ENCODE measurements at regions not wholly inside any gene's neighbourhood (a gene's known extent, or its start where the extent isn't known, plus 50 kb on each side); places are given as distances from the start of the nearest gene placed in this dataset.

GRCh38 chr2:3075316-3075990, 302.2 kb downstream of the EIPR1 start:
- ChIA-PET RAD21 (ENCODE audit: low non-redundant PET in 1 of 2, low total read pairs in 2 of 2, uncharacterized antibody in 2 of 2, unreplicated experiment in 2 of 2) (no interaction called here), CTCF (no interaction called here), POLR2A (no interaction called here)
- no peak overlapping the region for H3K4me2 ChIP-seq (ENCODE audit: low read length)
- ATAC-seq: no peak
- no peaks in the 10 kb centered on the region for H3K36me3 ChIP-seq (ENCODE audit: control insufficient read depth in 1 of 2, insufficient read depth in 2 of 2, low read length in 2 of 2)
- no peaks in the 10 kb centered on the region for H3K4me1 ChIP-seq (ENCODE audit: control insufficient read depth in 1 of 2, insufficient read depth in 2 of 2, low read length in 2 of 2)
- no peaks in the 10 kb centered on the region for H3K9me3 ChIP-seq (ENCODE audit: control insufficient read depth in 1 of 2, insufficient read depth in 1 of 2, low read depth in 1 of 2, low read length in 2 of 2)
- H4K20me1 ChIP-seq (ENCODE audit: insufficient read depth): no peaks in the 10 kb centered on the region
- no peak for DNase-seq (ENCODE audit: low read depth, low spot score)
- H3K4me3 ChIP-seq (replicated peaks in 1 of 2; ENCODE audit: low read depth in 1 of 2, low read length in 2 of 2): no peak overlapping the region
- intact Hi-C loops (cut with micrococcal nuclease): no loop called here
- no peak overlapping the region for H2AFZ ChIP-seq (ENCODE audit: low read depth, low read length, poor library complexity, severe bottlenecking)
- BruUV-seq (replicated peaks): no TSS peak
- no peak overlapping the region for H3K27ac ChIP-seq (ENCODE audit: low read depth, low read length)
- TF ChIP-seq SP1 (IDR thresholded peaks at IDR 0.05; ENCODE audit: low read depth) (no peak), ZBTB33 (IDR thresholded peaks at IDR 0.05; ENCODE audit: extremely low read depth, insufficient replicate concordance, low read length) (no peak), YY1 (IDR thresholded peaks at IDR 0.05; ENCODE audit: extremely low read depth, insufficient replicate concordance, low read depth, low read length) (no peak), POLR2AphosphoS5 (IDR thresholded peaks at IDR 0.05; ENCODE audit: low read depth, low read length) (no peak), ZNF274 (IDR thresholded peaks at IDR 0.05; ENCODE audit: low read depth, low read length) (no peak), REST (IDR thresholded peaks at IDR 0.05; ENCODE audit: low read depth) (no peak), ELF1 (IDR thresholded peaks at IDR 0.05; ENCODE audit: borderline replicate concordance, low read depth) (no peak), EZH2 (IDR thresholded peaks at IDR 0.05) (no peak), FOSL1 (IDR thresholded peaks at IDR 0.05; ENCODE audit: low read depth) (no peak), JUND (IDR thresholded peaks at IDR 0.05) (no peak), ATF3 (IDR thresholded peaks at IDR 0.05) (no peak)
- no peak overlapping the region for H3K9ac ChIP-seq (ENCODE audit: low read length)
- H3K79me2 ChIP-seq (ENCODE audit: insufficient read depth, low read length): no peaks in the 10 kb centered on the region
- H3K9me2 ChIP-seq (ENCODE audit: insufficient read depth): no peaks in the 10 kb centered on the region
- peaks cover 39% of the 10 kb centered on the region for H3K27me3 ChIP-seq (ENCODE audit: insufficient read depth, low read length)

Data from HCT116 (cell line).